IMR-90 (cell line): ENCODE measurements at regions not wholly inside any gene's neighbourhood (a gene's known extent, or its start where the extent isn't known, plus 50 kb on each side); places are given as distances from the start of the nearest gene placed in this dataset.

ENCODE experiments used
- ATAC-seq: fragments of 200-7000 bp; cut with Tn5 transposase; 2 replicates; pipeline ENCODE4 v1.9.1; 2020; ENCODE audit warnings: low read depth, mild to moderate bottlenecking, moderate library complexity
- BruUV-seq: library from RNA; stranded (reverse); fragments of 400-500 nt; replicated peaks from 2 replicates; lab custom pipeline; 2021; lab: Mats Ljungman, UMichigan
- CTCF ChIA-PET: fragments of 300-600 bp; formaldehyde crosslinking; extraction: SDS; loops from one replicate; lab custom pipeline; 2021; ENCODE audit warnings: antibody characterized with exemption; lab: Yijun Ruan, JAX
- POLR2A ChIA-PET: fragments of 300-600 bp; sonication (Branson Sonifier 250); formaldehyde crosslinking; loops from one replicate; lab custom pipeline; 2022; ENCODE audit warnings: antibody characterized with exemption; ENCODE audit not compliant: unreplicated experiment; lab: Charles Lee
- DNase-seq: peaks from one replicate; pipeline ENCODE4 v3.0.0; 2013
- H2AFZ ChIP-seq: replicated peaks from 2 replicates; pipeline ENCODE3; 2013; ENCODE audit warnings: low read length, mild to moderate bottlenecking; ENCODE audit not compliant: poor library complexity
- H2AK5ac ChIP-seq: 2 replicates; pipeline ENCODE4 v1.6.1; 2013; ENCODE audit warnings: low read depth, low read length, inconsistent platforms
- H2AK9ac ChIP-seq: replicated peaks from 2 replicates; pipeline ENCODE3; 2013; ENCODE audit warnings: mild to moderate bottlenecking, low read depth, low read length, moderate library complexity; ENCODE audit not compliant: poor library complexity
- H2BK120ac ChIP-seq: 2 replicates; pipeline ENCODE4 v1.6.1; 2013; ENCODE audit warnings: low read depth, low read length, inconsistent platforms
- H2BK15ac ChIP-seq: 3 replicates; pipeline ENCODE4 v1.6.1; 2013; ENCODE audit warnings: low read depth, low read length, inconsistent platforms
- H2BK20ac ChIP-seq: 2 replicates; pipeline ENCODE4 v1.6.1; 2013; ENCODE audit warnings: low read depth, mild to moderate bottlenecking, inconsistent platforms, low read length, moderate library complexity
- H2BK5ac ChIP-seq: 2 replicates; pipeline ENCODE4 v1.6.1; 2013; ENCODE audit warnings: mild to moderate bottlenecking, low read depth, low read length, inconsistent platforms; ENCODE audit not compliant: poor library complexity, severe bottlenecking
- H3K14ac ChIP-seq: replicated peaks from 2 replicates; pipeline ENCODE4 v1.6.1; 2013; ENCODE audit warnings: low read depth, low read length, inconsistent platforms
- H3K18ac ChIP-seq: 2 replicates; pipeline ENCODE4 v1.6.1; 2013; ENCODE audit warnings: low read depth, low read length, control low read depth
- H3K23ac ChIP-seq: 2 replicates; pipeline ENCODE4 v1.6.1; 2013; ENCODE audit warnings: low read depth, low read length, inconsistent platforms
- H3K27ac ChIP-seq: 2 replicates; pipeline ENCODE4 v1.5.1; 2013; ENCODE audit warnings: mild to moderate bottlenecking, control low read depth, low read length; ENCODE audit not compliant: insufficient read depth
- H3K27me3 ChIP-seq: 2 replicates; pipeline ENCODE4 v1.6.1; 2013; ENCODE audit warnings: low read length; ENCODE audit not compliant: control insufficient read depth, insufficient read depth
- H3K36me3 ChIP-seq: 2 replicates; pipeline ENCODE4 v1.6.1; 2013; ENCODE audit warnings: low read length, mixed read lengths; ENCODE audit not compliant: control insufficient read depth, insufficient read depth
- H3K4ac ChIP-seq: 2 replicates; pipeline ENCODE4 v1.6.1; 2013; ENCODE audit warnings: low read depth, low read length, inconsistent platforms
- H3K4me1 ChIP-seq: 2 replicates; pipeline ENCODE4 v1.6.1; 2013; ENCODE audit warnings: low read length, mixed read lengths; ENCODE audit not compliant: control insufficient read depth, insufficient read depth
- H3K4me2 ChIP-seq: 2 replicates; pipeline ENCODE4 v1.6.1; 2013; ENCODE audit warnings: low read depth, mild to moderate bottlenecking, control low read depth, low read length, moderate library complexity
- H3K4me3 ChIP-seq: 2 replicates; pipeline ENCODE4 v1.5.1; 2013; ENCODE audit warnings: low read depth, mild to moderate bottlenecking, control low read depth, low read length, moderate library complexity; ENCODE audit not compliant: insufficient read depth
- H3K56ac ChIP-seq: 2 replicates; pipeline ENCODE4 v1.6.1; 2013; ENCODE audit warnings: low read length, inconsistent platforms; ENCODE audit not compliant: insufficient read depth; ENCODE audit errors: extremely low read depth
- H3K79me1 ChIP-seq, 2 experiments: 2 replicates each; pipeline ENCODE4 v1.6.1; 2013; ENCODE audit warnings: low read length in 2 of 2, inconsistent platforms in 1 of 2, low read depth in 1 of 2
- H3K9ac ChIP-seq: 2 replicates; pipeline ENCODE4 v1.6.1; 2013; ENCODE audit warnings: low read depth, low read length, control low read depth
- H3K9me1 ChIP-seq: 2 replicates; pipeline ENCODE4 v1.6.1; 2013; ENCODE audit warnings: low read length, inconsistent platforms; ENCODE audit not compliant: insufficient read depth
- H3K9me3 ChIP-seq: 2 replicates; pipeline ENCODE4 v1.6.1; 2013; ENCODE audit warnings: low read length; ENCODE audit not compliant: control insufficient read depth, insufficient read depth
- H4K20me1 ChIP-seq: 2 replicates; pipeline ENCODE4 v1.6.1; 2013; ENCODE audit warnings: low read length, inconsistent platforms; ENCODE audit not compliant: insufficient read depth
- H4K5ac ChIP-seq: 2 replicates; pipeline ENCODE4 v1.6.1; 2013; ENCODE audit warnings: mild to moderate bottlenecking, low read depth, low read length, control low read depth
- H4K8ac ChIP-seq, 2 experiments: 2 replicates each; pipeline ENCODE4 v1.6.1; 2013; ENCODE audit warnings: low read depth in 2 of 2, low read length in 2 of 2, control low read depth in 1 of 2, inconsistent platforms in 1 of 2
- H4K91ac ChIP-seq: 2 replicates; pipeline ENCODE4 v1.6.1; 2013; ENCODE audit warnings: low read depth, low read length, inconsistent platforms; ENCODE audit not compliant: insufficient read depth
- BHLHE40 ChIP-seq: fragments of 150-350 bp; IDR thresholded peaks from 2 replicates; pipeline ENCODE4 v1.6.1; 2016; ENCODE audit warnings: mild to moderate bottlenecking, low read depth, low read length
- CEBPB ChIP-seq: IDR thresholded peaks from 2 replicates; pipeline ENCODE4 v1.6.1; 2012; ENCODE audit warnings: low read depth, low read length, improper control_type of control experiment
- CHD1 ChIP-seq: IDR thresholded peaks from 2 replicates; pipeline ENCODE4 v1.6.1; 2012; ENCODE audit warnings: low read depth, low read length, improper control_type of control experiment
- CTCF ChIP-seq: conservative IDR thresholded peaks from 2 replicates; pipeline ENCODE4 v1.5.1; 2012; ENCODE audit warnings: mild to moderate bottlenecking, low read depth, low read length, improper control_type of control experiment
- ELK1 ChIP-seq: fragments of 150-350 bp; IDR thresholded peaks from 2 replicates; pipeline ENCODE4 v1.6.1; 2016; ENCODE audit warnings: low read depth, mild to moderate bottlenecking, low read length, moderate library complexity, borderline replicate concordance
- FOS ChIP-seq: fragments of 150-350 bp; IDR thresholded peaks from 2 replicates; pipeline ENCODE4 v1.6.1; 2016; ENCODE audit warnings: low read depth, low read length
- MAFK ChIP-seq: IDR thresholded peaks from 2 replicates; pipeline ENCODE4 v1.6.1; 2012; ENCODE audit warnings: low read depth, low read length, improper control_type of control experiment
- MAZ ChIP-seq: IDR thresholded peaks from 2 replicates; pipeline ENCODE4 v1.6.1; 2012; ENCODE audit warnings: low read depth, mild to moderate bottlenecking, low read length, improper control_type of control experiment, moderate library complexity, borderline replicate concordance
- MXI1 ChIP-seq: IDR thresholded peaks from 2 replicates; pipeline ENCODE4 v1.6.1; 2012; ENCODE audit warnings: low read depth, mild to moderate bottlenecking, low read length, moderate library complexity, borderline replicate concordance
- NFE2L2 ChIP-seq: fragments of 150-350 bp; IDR thresholded peaks from 2 replicates; pipeline ENCODE4 v1.6.1; 2016; ENCODE audit warnings: low read depth, mild to moderate bottlenecking, low read length
- POLR2A ChIP-seq: IDR thresholded peaks from 2 replicates; pipeline ENCODE4 v1.6.1; 2012; ENCODE audit warnings: mild to moderate bottlenecking, low read depth, low read length
- RAD21 ChIP-seq: IDR thresholded peaks from 2 replicates; pipeline ENCODE4 v1.6.1; 2012; ENCODE audit warnings: low read length, improper control_type of control experiment
- RCOR1 ChIP-seq: IDR thresholded peaks from 2 replicates; pipeline ENCODE4 v1.6.1; 2012; ENCODE audit warnings: mild to moderate bottlenecking, low read length, improper control_type of control experiment; ENCODE audit not compliant: insufficient replicate concordance
- RFX5 ChIP-seq: IDR thresholded peaks from 2 replicates; pipeline ENCODE4 v1.8.0; 2012; ENCODE audit warnings: low read depth, mild to moderate bottlenecking, low read length, moderate library complexity
- SMC3 ChIP-seq: fragments of 150-350 bp; IDR thresholded peaks from 2 replicates; pipeline ENCODE4 v1.6.1; 2016; ENCODE audit warnings: low read depth, mild to moderate bottlenecking, antibody characterized with exemption, low read length, moderate library complexity
- USF2 ChIP-seq: fragments of 150-350 bp; IDR thresholded peaks from 2 replicates; pipeline ENCODE4 v1.6.1; 2017; ENCODE audit warnings: mild to moderate bottlenecking, antibody characterized with exemption, low read length, low read depth
- WGBS, 2 experiments: methylation state at CpG; one replicate each; pipeline versions ENCODE4 v1.1.5 to v1.1.7; 2013; ENCODE audit warnings: missing lambda C conversion rate in 2 of 2; ENCODE audit not compliant: insufficient read length in 1 of 2; ENCODE audit errors: extremely low coverage in 2 of 2; 5-methylcytosine and 5-hydroxymethylcytosine counted together
- dilution Hi-C: fragments of 300-500 bp; cut with HindIII; formaldehyde crosslinking; loops from one replicate; pipeline ENCODE4 v1.14.3; 2018; ENCODE audit warnings: low sequenced_read_pairs; ENCODE audit not compliant: unreplicated experiment
- in situ Hi-C: fragments of 300-500 bp; cut with MboI; formaldehyde crosslinking; loops from 3 replicates; pipeline ENCODE4 v1.14.3; 2019; ENCODE audit warnings: low sequenced_read_pairs, inconsistent platforms, mixed read lengths
- intact Hi-C: fragments of 100-400 bp; cut with micrococcal nuclease; formaldehyde crosslinking; loops from 2 replicates; pipeline ENCODE4 v1.10.0; 2022

GRCh38 chr7:81231301-81231838 is 312.5 kb upstream of the SEMA3C start:
- H3K36me3 ChIP-seq = no peaks in the 10 kb centered on the region
- H3K9me3 ChIP-seq = no peaks in the 10 kb centered on the region
- WGBS, 2 experiments = 35% methylated on average over 2 of the region's 5 CpGs; no CpG with 5 or more reads in 1 of the 2 experiments
- H3K4me3 ChIP-seq = no peak overlapping the region
- TF ChIP-seq MAFK = no peak
- no peak for TF ChIP-seq CHD1
- no peak for TF ChIP-seq BHLHE40
- TF ChIP-seq FOS = no peak
- no peak for TF ChIP-seq RCOR1
- no peak for TF ChIP-seq USF2
- no peak for TF ChIP-seq CEBPB
- no peak for TF ChIP-seq RAD21
- TF ChIP-seq MAZ = no peak
- TF ChIP-seq SMC3 = no peak
- TF ChIP-seq MXI1 = no peak
- TF ChIP-seq NFE2L2 = no peak
- no peak for TF ChIP-seq RFX5
- no peak for TF ChIP-seq ELK1
- no peak for TF ChIP-seq POLR2A
- TF ChIP-seq CTCF = no peak
- peak overlapping the region; percentile 46 for H2AFZ ChIP-seq
- ATAC-seq (no peak), DNase-seq (no peak)
- no peak overlapping the region for H2BK120ac ChIP-seq
- H2AK9ac ChIP-seq = no peak overlapping the region
- no peak overlapping the region for H3K9ac ChIP-seq
- no peak overlapping the region for H2AK5ac ChIP-seq
- H3K79me1 ChIP-seq = no peaks in the 10 kb centered on the region
- no peaks in the 10 kb centered on the region for H3K9me1 ChIP-seq
- no peak overlapping the region for H2BK15ac ChIP-seq
- POLR2A ChIA-PET = no interaction called here
- no peak overlapping the region for H3K18ac ChIP-seq
- no peak overlapping the region for H3K23ac ChIP-seq
- H4K8ac ChIP-seq = no peak overlapping the region
- peaks cover 2% of the 10 kb centered on the region for H3K27me3 ChIP-seq
- no peak overlapping the region for H2BK5ac ChIP-seq
- no peak overlapping the region for H3K56ac ChIP-seq
- no peak overlapping the region for H3K4ac ChIP-seq
- H3K4me1 ChIP-seq = no peaks in the 10 kb centered on the region
- intact Hi-C loops = no loop called here
- H4K91ac ChIP-seq = no peak overlapping the region
- dilution Hi-C loops = no loop called here
- no peak overlapping the region for H3K14ac ChIP-seq
- H4K20me1 ChIP-seq = no peaks in the 10 kb centered on the region
- H3K27ac ChIP-seq = no peak overlapping the region
- BruUV-seq = no TSS peak
- CTCF ChIA-PET = interaction anchor here (1.1 kb wide), 1 partner anchor 23 kb away, joined by 3 read pairs; no protein-coding TSS in a partner anchor
- H2BK20ac ChIP-seq = no peak overlapping the region
- in situ Hi-C loops = no loop called here
- H4K5ac ChIP-seq = no peak overlapping the region
- H3K4me2 ChIP-seq = no peak overlapping the region
